ENCODE measurements at regions not wholly inside any gene's neighbourhood (a gene's known extent, or its start where the extent isn't known, plus 50 kb on each side); places are given as distances from the start of the nearest gene placed in this dataset.

DNA sequence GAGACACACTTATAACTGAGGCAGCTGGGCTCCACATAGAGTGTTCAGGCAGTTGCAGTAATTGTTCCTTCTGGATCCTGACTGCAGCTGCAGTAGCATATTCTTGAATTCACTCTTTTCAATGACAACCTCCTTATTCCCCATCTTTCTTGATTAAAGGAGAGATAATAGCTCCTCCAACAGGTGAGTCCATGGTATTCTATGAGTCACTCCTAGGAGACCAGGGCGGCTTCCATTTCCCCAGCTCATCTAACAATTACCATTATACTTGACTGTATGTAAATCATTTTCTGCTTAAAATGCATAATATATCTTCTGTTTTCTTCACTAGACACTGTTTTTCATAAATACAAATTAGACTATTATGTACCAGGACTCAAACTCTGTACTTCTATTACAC, 62.4 kb downstream of the TENT5A start:
- TF ChIP-seq, protein P1, sequence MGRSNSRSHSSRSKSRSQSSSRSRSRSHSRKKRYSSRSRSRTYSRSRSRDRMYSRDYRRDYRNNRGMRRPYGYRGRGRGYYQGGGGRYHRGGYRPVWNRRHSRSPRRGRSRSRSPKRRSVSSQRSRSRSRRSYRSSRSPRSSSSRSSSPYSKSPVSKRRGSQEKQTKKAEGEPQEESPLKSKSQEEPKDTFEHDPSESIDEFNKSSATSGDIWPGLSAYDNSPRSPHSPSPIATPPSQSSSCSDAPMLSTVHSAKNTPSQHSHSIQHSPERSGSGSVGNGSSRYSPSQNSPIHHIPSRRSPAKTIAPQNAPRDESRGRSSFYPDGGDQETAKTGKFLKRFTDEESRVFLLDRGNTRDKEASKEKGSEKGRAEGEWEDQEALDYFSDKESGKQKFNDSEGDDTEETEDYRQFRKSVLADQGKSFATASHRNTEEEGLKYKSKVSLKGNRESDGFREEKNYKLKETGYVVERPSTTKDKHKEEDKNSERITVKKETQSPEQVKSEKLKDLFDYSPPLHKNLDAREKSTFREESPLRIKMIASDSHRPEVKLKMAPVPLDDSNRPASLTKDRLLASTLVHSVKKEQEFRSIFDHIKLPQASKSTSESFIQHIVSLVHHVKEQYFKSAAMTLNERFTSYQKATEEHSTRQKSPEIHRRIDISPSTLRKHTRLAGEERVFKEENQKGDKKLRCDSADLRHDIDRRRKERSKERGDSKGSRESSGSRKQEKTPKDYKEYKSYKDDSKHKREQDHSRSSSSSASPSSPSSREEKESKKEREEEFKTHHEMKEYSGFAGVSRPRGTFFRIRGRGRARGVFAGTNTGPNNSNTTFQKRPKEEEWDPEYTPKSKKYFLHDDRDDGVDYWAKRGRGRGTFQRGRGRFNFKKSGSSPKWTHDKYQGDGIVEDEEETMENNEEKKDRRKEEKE (IDR thresholded peaks at IDR 0.05) = no peak
- no peak for TF ChIP-seq BRCA1 (IDR thresholded peaks at IDR 0.05; ENCODE audit: low read depth, low read length)
- no peak for TF ChIP-seq TAF1 (IDR thresholded peaks at IDR 0.05; ENCODE audit: borderline replicate concordance, low read depth, low read length)
- no peak for TF ChIP-seq POLR2A (IDR thresholded peaks at IDR 0.05; ENCODE audit: low read depth, low read length)
- no peak for TF ChIP-seq EZH2 (IDR thresholded peaks at IDR 0.05; ENCODE audit: borderline replicate concordance, control insufficient read depth, low read depth, low read length)
- no peak for TF ChIP-seq STAT1 (conservative IDR thresholded peaks at IDR 0.05)
- no peak for TF ChIP-seq CBX5 (IDR thresholded peaks at IDR 0.05; ENCODE audit: low read depth)
- TF ChIP-seq, protein P2, sequence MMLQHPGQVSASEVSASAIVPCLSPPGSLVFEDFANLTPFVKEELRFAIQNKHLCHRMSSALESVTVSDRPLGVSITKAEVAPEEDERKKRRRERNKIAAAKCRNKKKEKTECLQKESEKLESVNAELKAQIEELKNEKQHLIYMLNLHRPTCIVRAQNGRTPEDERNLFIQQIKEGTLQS (IDR thresholded peaks at IDR 0.05; ENCODE audit: borderline replicate concordance, extremely low read depth, low read depth, low read length) = no peak
- TF ChIP-seq, protein P3, sequence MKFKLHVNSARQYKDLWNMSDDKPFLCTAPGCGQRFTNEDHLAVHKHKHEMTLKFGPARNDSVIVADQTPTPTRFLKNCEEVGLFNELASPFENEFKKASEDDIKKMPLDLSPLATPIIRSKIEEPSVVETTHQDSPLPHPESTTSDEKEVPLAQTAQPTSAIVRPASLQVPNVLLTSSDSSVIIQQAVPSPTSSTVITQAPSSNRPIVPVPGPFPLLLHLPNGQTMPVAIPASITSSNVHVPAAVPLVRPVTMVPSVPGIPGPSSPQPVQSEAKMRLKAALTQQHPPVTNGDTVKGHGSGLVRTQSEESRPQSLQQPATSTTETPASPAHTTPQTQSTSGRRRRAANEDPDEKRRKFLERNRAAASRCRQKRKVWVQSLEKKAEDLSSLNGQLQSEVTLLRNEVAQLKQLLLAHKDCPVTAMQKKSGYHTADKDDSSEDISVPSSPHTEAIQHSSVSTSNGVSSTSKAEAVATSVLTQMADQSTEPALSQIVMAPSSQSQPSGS (IDR thresholded peaks at IDR 0.05; ENCODE audit: low read length) = no peak
